NCI-H2227 (cell line): ENCODE measurements at regions not wholly inside any gene's neighbourhood (a gene's known extent, or its start where the extent isn't known, plus 50 kb on each side); places are given as distances from the start of the nearest gene placed in this dataset.
"Not testable (repeated sequence)": the region's sequence is repeated elsewhere in the genome, so short reads cannot be mapped to it uniquely, and the experiment has no call there.

ENCODE experiments used
- DNase-seq: peaks from one replicate; lab custom pipeline; 2025; ENCODE audit not compliant: unreplicated experiment; lab: John Stamatoyannopoulos, UW

DNA sequence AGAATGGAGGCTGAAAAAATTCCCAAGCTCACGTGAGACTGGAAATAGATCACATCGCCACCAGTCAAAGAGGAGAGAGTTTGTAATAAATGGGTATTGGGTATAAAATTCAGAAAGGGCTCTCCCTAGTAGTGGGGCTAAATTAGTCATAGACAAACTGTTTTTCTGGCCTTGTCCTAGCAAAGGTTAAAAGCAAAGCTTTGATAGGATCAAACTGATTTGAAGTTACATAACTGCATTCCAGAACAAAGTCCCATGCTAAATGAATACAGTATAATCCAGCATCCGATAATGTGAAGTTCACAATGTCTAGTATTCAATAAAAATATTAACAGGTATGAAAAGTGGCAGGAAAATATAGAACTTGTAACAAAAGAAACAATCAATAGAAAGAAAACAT is 149.8 kb upstream of the ATXN1 start:
- DNase-seq, result no peak

DNA sequence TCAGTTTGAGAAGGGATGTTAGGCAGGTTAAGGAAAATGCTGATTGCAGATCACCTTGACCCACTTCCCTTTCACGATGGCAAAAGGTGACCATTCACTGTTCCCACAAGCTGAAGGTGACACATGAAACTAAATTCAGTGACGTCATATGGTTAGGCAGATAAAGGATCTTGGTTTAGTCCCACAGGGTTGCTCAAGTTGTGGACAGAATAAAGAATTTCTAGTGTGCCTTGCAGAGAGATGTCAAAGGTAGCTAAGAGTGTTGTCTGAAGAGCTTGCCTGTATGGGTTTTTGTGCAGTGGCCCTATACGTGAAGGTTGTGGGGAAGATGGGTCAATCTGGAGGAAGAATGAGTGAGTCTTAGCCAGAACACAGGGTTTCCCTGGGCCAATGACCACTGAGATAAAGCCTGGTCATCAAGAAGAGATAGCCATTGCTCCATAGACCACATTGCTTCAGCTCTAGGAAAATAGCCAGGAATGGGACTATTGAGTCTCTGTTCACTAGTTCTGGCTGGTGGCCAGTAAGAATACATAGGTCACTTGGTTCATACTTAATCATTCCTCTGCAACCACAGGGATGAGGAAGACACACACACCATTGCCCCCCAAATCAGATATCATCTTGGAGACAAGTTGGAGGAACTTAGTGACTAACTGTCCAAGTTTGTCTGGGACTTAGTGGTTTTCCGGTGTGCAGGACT is 148.5 kb upstream of the ATXN1 start:
- no peak for DNase-seq

DNA sequence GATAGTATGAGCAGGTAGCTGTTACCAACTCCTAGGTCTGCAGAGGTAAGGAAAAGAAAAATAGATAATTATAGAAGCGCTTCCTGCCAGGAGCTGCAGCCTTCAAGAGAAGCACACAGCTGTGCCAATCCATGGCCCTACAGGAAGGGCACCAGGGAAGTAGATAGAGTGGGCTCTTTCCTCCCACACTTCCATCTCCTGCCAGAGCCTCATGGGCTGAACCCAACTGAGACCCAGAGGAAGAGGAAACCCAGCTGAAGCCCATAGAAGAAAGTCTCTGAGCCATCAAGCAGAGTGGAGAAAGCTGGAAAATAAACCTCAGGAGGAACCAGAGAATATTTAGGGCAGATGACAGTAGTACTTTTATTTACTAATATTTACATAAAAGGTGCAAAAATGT is 146.7 kb upstream of the ATXN1 start:
- DNase-seq, result no peak

DNA sequence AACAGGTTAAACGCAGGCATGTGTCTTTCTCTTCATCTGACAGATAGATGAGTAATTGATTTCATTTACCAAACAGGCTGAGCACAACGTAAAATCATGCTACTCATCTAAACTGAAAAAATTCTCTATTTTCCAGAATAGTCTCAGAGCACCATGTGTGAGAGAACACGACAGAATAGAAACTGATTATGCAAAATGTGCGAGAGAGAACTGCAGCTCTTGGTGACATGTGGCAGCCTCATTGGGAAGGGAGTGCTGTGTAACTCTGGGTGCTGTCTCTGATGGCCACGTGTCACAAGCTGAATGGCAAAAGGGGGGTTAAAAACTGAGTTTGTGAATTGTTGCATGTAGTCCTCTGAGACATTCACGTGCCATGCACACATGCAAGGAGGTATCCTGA is 143.7 kb upstream of the ATXN1 start:
- DNase-seq, result no peak

DNA sequence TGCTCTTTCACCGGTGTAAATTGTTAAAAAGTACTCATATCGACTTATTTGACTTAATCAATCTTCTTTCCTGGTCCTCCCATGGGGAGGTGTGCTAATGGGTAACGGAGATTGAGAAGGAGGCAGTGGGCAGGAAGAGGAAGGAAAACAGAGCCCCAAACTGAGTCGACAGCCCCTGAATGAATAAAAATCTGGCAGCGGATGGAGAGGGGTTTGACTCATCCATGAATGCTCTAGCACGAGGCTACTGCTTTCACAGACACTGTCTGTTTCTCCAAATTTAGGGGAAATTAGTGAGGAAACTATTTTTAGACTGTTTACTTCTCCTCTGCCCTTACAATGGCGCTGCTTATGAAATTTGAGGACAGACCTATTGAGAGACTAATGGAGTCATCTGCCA is 142.2 kb upstream of the ATXN1 start:
- DNase-seq, result no peak

DNA sequence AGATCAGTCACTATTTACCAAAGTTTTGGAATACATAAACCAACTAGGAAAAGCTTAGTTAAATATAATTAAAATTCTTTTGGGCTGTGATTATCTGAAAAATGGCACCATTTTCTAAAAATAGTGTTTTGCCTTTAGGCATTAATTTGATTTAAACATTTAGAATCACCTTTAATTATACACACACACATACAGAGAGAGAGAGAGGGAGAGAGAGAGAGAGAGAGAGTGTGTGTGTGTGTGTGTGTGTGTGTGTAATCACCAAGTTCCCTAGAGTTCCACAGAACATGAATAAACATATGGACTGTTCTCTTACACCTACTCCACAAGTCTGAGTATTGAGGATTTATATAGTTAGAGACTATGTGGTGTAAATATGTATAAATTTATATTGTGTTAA is 141.2 kb upstream of the ATXN1 start:
- DNase-seq, result no peak

DNA sequence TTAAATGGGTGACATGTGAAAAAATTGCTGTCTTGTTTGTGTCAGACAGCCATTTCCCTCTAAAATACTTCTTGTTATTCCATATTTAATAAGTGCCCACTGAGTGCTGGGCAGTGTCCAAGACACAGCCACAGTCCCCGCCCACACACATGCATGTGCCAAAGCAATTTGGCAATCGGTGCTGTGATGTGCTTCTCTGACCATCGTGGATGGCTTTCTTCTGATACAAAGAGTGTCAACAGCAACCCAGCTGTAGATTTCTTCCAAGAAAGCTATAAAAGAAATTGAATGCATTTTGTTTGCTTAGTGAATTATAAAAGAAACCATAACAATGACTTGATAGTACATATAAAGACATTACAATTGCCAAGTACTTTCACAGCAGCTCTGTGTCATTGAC is 140.5 kb upstream of the ATXN1 start:
- DNase-seq, result no peak

DNA sequence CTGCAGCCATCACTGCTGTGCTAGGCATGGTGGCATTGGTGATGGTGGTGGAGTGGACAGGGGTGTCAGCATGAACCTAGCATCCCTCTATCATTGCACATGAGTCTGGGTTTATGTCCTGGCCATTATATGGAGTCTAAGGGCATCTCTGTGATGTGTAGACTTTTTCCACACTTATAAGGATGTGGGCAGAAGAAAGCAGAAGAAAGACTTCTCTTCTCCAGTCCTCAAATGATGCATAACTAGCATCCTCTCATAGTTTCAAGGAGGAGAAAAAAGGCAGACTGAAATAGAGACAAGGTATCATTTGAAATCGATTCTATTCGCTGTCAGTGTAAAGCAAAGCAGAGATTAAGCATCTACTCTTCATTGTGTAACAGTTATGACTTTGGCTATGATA is 140.0 kb upstream of the ATXN1 start:
- DNase-seq, result no peak

DNA sequence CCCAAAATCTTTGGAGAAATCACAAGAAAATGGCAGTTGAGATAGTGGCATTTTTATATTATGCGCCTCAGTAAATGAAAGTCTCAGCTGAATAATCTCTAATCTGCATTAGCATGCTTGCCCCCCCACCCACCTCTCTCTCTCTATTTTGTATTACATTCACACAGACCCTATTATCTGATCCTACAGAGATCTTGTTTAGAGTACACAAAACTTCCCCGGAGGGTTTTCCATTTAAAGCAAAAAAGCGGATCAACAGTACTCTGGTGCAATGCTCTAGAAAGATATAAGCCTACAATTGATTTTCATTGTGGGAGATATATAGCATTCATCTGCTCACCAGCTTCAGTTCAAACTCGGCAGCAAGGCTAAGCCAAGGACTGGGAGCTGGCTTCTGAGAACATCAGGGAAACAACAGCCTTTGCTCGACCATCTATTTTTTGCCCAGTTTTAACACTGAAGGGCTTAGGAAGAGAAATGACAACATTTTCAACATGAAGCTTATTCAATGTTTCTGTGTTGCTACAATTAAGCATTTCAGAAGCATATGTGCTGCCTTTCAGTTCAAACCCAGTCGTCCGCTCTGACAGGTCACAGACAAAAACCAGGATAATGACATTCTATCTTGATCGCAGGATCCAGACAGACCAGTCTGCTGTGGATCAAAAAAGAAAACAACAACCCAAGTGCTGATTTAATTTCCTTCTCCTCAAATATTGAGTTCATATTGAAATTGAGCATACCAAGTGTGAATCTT is 137.6 kb upstream of the ATXN1 start:
- no peak for DNase-seq

DNA sequence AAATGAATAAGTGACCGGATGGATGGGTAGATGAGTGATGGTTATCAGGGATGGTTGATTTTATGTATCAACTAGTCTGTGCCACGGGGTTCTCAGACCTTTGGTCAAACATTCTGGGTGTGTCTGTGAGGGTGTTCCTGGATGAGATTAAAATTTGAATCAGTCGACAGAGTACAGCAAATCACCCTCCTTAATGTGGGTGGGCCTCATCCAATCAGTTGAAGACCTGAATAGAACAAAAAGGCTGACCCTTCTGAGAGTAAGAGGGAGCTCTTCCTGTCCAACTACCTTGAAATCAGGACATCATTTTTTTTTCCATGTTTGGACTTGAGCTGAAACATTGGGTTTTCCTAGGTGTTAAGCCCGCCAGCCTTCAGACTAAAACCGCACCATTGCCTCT is 136.4 kb upstream of the ATXN1 start:
- DNase-seq, result no peak

DNA sequence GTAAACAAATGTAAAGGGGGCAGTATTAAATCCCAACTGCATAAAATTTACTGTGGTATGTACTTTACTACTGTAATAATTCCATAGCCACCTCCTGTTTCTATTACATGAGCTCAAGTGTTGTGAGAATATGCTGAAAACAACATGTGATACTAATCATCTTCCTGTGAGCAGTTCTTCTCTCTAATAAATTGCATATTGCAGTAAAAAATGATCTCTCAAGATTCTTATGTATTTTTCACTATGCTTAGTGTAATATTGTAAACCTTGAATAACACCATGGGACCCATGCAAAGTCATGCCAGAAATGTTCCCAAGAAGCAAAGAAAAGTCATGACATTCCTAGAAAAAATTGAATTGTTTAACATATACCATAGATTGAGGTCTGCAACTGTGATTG is 133.0 kb upstream of the ATXN1 start:
- no peak for DNase-seq

DNA sequence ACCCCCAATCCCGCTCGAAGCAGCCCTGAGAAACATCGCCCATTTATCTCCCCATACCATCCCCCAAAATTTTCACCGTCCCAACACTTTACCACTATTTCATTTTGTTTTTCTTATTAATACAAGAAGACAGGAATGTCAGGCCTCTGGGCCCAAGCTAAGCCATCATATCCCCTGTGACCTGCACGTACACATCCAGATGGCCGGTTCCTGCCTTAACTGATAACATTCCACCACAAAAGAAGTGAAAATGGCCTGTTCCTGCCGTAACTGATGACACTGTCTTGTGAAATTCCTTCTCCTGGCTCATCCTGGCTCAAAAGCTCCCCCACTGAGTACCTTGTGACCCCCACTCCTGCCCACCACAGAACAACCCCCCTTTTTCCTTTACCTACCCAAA is 129.8 kb upstream of the ATXN1 start:
- not testable (repeated sequence) for DNase-seq

DNA sequence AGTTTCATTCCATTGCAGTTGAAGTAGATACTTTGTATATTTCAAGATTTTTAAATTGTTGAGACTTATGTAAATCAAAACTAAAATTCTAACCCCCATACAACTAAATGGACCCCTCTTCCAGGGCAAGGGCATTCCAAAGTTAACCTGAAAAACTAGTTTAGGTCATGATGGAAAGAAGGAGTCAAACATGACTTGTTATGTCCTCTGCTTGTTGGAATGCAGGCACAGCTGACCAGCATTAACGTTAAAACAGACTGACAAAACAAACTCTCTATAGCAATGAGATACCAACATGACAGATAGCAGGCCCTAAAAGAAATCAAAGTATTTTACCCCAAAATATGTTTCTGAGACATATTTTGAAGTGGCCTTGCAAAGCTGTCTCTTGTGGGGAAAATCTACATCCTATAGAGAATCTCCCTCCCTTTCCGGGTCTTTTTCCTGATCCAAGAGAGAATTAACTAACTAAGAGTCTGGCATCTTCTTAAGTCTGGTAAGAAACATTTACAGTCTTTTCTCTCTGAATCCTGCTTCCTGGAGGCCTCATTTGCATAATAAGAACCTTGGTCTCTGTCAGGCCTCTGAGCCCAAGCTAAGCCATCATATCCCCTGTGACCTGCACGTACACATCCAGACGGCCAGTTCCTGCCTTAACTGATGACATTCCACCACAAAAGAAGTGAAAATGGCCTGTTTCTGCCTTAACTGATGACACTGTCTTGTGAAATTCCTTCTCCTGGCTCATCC is 124.3 kb upstream of the ATXN1 start:
- no peak for DNase-seq

DNA sequence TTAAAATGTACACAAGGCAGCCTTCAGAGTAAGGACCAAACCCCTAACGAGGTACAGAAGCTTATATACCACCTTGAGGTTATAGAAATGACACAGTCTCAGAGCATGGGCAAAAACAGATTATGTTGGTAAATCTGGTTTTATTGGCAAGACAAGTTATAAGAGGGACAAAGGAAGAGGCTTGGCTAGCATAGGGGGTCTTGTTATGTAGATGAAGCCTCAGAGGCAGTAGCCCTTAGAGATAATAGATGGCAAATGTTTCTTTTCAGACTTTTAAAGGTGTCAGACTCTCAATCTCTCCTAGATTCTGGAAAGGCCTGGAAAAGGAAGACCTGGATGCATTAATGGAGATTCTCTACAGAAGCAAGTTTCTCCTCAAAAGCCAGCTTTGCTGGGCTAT is 123.3 kb upstream of the ATXN1 start:
- no peak for DNase-seq

DNA sequence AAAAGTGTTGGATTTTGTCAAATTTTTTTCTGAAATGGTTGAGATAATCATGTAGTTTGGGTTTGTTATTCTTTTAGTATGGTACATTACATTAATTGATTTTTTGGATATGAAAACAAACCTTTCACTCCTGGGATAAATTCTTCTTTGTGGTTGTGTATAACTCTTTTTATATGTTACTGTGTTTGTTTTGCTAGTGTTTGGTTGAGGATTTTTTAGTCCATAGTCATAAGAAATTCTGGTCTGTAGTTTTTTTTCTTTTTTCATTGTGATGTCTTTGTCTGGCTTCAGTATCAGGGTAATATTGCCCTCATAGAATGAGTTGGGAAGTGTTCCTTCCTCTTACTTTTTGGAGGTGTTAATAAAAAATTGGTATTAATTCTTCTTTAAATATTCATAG is 122.2 kb upstream of the ATXN1 start:
- DNase-seq, result no peak

DNA sequence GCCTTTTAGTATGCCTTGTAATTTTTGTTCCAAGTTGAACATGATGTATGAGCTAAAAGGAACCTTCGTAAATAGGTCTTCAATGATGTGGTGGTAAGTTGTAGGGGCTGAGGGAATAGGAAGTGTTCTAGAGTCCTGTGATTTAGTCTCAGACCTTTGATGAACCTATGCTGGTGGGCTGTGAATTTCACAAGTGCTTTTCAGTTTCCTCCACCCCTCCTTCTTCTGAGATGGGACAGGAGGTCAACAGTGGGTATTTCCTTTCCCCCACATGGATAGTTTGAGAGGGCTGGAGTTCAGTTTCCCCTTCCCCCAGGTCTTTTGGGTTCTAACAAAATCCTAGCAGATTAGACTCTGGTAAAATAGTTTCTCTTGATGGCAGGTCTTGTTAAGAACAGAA is 121.0 kb upstream of the ATXN1 start:
- DNase-seq, result no peak

DNA sequence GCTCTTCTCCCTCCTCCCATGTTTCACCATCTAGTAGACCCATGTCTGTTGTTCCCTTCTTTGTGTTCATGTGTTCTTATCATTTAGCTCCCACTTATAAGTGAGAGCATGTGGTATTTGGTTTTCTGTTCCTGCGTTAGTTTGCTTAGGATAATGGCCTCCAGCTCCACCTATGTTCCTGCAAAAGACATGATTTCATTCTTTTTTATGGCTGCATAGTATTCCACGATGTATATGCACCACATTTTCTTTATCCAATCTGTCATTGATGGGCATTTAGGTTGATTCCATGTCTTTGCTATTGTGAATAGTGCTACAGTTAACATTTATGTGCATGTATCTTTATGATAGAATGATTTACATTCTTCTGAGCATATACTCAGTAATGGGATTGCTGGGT is 115.6 kb upstream of the ATXN1 start:
- DNase-seq, result not testable (repeated sequence)

DNA sequence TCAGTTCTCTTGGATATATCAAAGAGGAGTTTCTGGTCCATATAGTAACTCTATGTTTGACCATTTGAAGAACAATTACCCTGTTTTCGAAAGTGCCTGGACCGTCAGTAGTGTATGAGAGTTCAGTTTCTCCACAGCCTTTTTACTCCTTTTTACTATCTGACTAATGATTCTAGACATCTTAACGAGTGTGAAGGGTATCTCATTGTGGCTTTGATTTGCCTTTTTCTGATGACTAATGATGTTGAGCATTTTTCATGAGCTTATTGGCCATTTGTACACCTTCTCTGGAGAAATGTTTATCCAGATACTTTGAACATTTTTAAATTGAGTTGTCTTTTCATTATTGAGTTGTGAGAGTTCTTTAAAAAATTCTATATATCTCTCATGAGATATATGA is 114.9 kb upstream of the ATXN1 start:
- DNase-seq, result no peak

DNA sequence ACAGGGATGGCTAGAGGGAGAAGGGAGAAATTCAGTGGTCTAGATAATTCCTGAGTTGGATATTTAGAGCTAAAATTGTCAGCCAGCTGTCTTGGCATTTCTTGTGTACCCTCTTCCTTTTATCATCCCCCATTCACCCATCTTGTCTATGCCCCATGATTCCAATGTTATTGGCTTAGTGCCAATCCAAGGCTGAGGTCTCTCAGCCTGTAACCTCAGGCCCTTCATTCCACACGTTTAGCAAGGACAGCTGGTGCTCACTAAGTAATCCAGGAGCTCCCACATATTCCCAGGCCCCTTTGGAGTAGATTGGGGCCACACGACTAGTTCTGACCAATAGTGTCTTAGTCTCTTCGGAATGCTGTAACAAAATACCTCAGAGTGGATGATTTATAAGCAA is 112.4 kb upstream of the ATXN1 start:
- no peak for DNase-seq

DNA sequence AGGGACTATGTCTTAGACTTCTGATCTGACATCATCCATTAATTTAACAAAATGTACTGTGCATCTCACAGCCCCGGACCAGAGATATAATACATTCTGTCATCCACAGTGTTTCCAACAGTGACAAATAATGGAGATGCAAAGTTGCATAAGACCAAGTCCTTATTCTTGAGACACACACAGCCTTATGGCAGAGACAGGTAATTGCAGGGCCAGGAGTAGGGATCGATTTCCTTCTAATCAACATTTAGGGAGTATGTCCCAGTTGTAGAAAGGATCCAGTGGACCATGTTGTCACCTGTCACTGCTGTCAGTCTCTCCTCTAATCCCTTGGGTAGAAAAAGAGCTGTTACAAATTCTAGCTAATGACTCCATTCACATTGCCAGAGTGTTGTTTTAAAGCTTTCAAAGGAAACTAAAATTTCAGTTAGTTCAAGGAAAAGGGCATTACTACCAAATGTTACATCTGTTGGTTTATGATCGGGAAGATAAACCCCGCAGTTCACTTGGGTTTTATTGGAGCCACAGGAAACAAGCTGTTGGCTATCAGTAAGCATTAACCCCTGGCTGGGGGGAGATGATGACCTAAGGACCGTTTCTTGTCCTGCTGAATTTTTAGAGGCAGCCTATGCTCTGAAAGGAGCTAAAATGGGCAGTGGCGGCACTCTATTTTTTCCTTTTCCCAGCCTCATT is 111.4 kb upstream of the ATXN1 start:
- DNase-seq, result no peak

DNA sequence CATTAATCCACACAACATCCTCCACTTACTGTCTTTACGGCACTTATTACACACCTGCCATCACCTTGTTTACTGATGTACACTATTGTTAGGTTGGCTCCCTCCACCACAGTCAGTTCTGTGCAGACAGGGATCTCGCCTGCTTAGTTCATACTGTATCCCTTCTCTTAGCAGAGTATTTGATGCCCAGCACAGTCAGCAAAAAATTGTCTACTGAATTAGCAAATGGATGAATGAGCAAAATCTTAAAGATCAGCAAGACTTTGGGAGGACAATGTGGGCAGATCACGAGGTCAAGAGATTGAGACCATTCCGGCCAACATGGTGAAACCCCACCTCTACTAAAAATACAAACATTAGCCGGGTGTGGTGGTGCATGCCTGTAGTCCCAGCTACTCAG is 109.8 kb upstream of the ATXN1 start:
- DNase-seq, result no peak

DNA sequence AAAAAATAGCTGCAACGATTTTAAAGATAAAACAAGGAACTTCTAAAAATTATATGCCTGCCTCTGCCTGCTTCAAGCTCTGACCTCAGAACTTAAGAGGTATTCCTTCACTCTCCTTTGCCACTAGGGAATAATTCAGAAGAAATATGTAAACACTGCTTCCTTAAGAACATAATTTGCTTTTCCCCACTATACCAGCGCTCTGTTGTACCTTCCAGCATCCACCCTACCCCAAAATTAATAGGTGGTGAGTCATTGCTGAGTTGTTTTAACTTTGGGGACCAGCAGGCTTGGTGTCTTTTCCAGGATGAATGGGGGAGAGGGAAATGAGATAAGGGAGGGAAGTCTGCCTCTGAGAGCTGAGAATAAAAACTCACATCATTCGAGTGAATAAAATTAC is 107.7 kb upstream of the ATXN1 start:
- DNase-seq, result no peak
